Calu3 (cell line): ENCODE measurements at regions not wholly inside any gene's neighbourhood (a gene's known extent, or its start where the extent isn't known, plus 50 kb on each side); places are given as distances from the start of the nearest gene placed in this dataset.

ENCODE experiments used
- BruUV-seq: library from RNA; stranded (reverse); fragments of 400-500 nt; replicated peaks from 2 replicates; lab custom pipeline; 2021; lab: Mats Ljungman, UMichigan
- CTCF ChIA-PET: fragments of 300-600 bp; sonication (Branson Sonifier 250); formaldehyde crosslinking; loops from one replicate; lab custom pipeline; 2022; ENCODE audit warnings: antibody characterized with exemption; lab: Charles Lee
- DNase-seq: peaks from one replicate; pipeline ENCODE4 v3.0.0; 2022
- H3K27ac Mint-ChIP-seq: one replicate; pipeline ENCODE4 v1.8.0; 2022; ENCODE audit warnings: mixed read lengths; ENCODE audit not compliant: unreplicated experiment
- H3K27me3 Mint-ChIP-seq: one replicate; pipeline ENCODE4 v1.8.0; 2022; ENCODE audit warnings: mixed read lengths; ENCODE audit not compliant: unreplicated experiment
- H3K36me3 Mint-ChIP-seq: one replicate; pipeline ENCODE4 v1.8.0; 2022; ENCODE audit warnings: mild to moderate bottlenecking, moderate library complexity, mixed read lengths; ENCODE audit not compliant: insufficient read depth, unreplicated experiment
- H3K4me1 Mint-ChIP-seq: one replicate; pipeline ENCODE4 v1.8.0; 2022; ENCODE audit warnings: mild to moderate bottlenecking, low read depth, mixed read lengths; ENCODE audit not compliant: unreplicated experiment
- H3K4me3 Mint-ChIP-seq: one replicate; pipeline ENCODE4 v1.8.0; 2022; ENCODE audit warnings: mild to moderate bottlenecking, low read depth, moderate library complexity, mixed read lengths; ENCODE audit not compliant: unreplicated experiment
- H3K9me3 Mint-ChIP-seq: one replicate; pipeline ENCODE4 v1.8.0; 2022; ENCODE audit warnings: low read depth, mixed read lengths; ENCODE audit not compliant: unreplicated experiment
- intact Hi-C: fragments of 100-400 bp; cut with micrococcal nuclease; formaldehyde crosslinking; loops from one replicate; pipeline ENCODE4 v1.10.0; 2022; ENCODE audit not compliant: unreplicated experiment
- TF ChIP-seq, protein P1 (sequence below): fragments of 200-600 bp; IDR thresholded peaks from one replicate; pipeline ENCODE4 v1.8.0; 2022; ENCODE audit warnings: antibody characterized with exemption; ENCODE audit not compliant: unreplicated experiment

DNA sequence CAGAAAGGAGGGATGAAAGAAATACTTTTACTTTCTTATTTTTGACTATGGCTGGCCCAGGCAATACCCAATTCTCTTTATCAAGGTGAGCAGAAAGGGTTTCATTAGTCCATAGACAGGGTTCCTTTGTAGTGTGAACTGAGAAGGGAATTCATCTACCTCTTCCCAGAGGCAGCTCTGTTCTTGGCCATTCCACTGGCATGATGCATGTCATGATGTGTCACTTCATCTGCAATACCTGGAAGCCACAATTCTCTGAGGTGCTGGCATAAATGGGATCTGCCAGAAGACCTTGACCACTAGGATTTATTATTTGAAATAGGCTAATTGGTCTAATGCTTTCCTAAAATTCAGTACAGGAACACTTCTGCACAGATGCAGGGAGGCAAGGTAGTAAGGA lies 542.8 kb downstream of the RFC3 start:
- no peak overlapping the region for H3K4me3 Mint-ChIP-seq
- no peaks in the 10 kb centered on the region for H3K27me3 Mint-ChIP-seq
- no TSS peak for BruUV-seq
- no peak overlapping the region for H3K27ac Mint-ChIP-seq
- CTCF ChIA-PET = interaction anchor here (0.7 kb wide), 1 partner anchor 188 kb away, joined by 4 read pairs; no protein-coding TSS in a partner anchor
- intact Hi-C loops = no loop called here
- no peaks in the 10 kb centered on the region for H3K4me1 Mint-ChIP-seq
- TF ChIP-seq, protein P1, sequence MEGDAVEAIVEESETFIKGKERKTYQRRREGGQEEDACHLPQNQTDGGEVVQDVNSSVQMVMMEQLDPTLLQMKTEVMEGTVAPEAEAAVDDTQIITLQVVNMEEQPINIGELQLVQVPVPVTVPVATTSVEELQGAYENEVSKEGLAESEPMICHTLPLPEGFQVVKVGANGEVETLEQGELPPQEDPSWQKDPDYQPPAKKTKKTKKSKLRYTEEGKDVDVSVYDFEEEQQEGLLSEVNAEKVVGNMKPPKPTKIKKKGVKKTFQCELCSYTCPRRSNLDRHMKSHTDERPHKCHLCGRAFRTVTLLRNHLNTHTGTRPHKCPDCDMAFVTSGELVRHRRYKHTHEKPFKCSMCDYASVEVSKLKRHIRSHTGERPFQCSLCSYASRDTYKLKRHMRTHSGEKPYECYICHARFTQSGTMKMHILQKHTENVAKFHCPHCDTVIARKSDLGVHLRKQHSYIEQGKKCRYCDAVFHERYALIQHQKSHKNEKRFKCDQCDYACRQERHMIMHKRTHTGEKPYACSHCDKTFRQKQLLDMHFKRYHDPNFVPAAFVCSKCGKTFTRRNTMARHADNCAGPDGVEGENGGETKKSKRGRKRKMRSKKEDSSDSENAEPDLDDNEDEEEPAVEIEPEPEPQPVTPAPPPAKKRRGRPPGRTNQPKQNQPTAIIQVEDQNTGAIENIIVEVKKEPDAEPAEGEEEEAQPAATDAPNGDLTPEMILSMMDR = no peak
- DNase-seq = no peak
- H3K9me3 Mint-ChIP-seq = no peaks in the 10 kb centered on the region
- H3K36me3 Mint-ChIP-seq = no peaks in the 10 kb centered on the region

GRCh38 chr13:34361560-34361959 lies 543.6 kb downstream of the RFC3 start:
- H3K9me3 Mint-ChIP-seq = no peaks in the 10 kb centered on the region
- no peaks in the 10 kb centered on the region for H3K36me3 Mint-ChIP-seq
- no peaks in the 10 kb centered on the region for H3K27me3 Mint-ChIP-seq
- CTCF ChIA-PET = no interaction called here
- no peaks in the 10 kb centered on the region for H3K4me1 Mint-ChIP-seq
- intact Hi-C loops = no loop called here
- H3K4me3 Mint-ChIP-seq = no peak overlapping the region
- TF ChIP-seq, protein P1 = no peak
- DNase-seq = no peak
- BruUV-seq = no TSS peak
- no peak overlapping the region for H3K27ac Mint-ChIP-seq

DNA sequence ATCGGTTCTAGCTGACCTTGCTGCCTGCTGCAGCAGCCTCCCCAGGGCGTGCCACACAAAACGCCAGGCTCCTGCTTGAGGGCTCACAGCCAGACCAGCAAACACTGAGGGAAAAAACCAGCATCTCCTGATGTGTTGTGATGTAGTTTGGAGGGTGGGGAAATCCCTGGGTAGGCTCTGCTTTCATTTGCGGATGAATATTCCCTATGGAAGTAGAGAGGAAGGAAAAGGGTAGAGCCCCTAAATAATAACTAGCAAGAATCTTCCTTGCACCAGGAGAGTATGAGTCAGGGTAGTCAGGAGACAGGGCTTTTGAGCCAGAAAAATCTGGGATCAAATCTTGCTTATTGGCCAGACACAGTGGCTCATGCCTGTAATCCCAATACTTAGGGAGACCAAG lies 545.3 kb downstream of the RFC3 start:
- CTCF ChIA-PET = no interaction called here
- intact Hi-C loops = no loop called here
- TF ChIP-seq, protein P1 = no peak
- no peaks in the 10 kb centered on the region for H3K9me3 Mint-ChIP-seq
- H3K27me3 Mint-ChIP-seq = no peaks in the 10 kb centered on the region
- H3K36me3 Mint-ChIP-seq = no peaks in the 10 kb centered on the region
- no peak overlapping the region for H3K27ac Mint-ChIP-seq
- DNase-seq = no peak
- H3K4me1 Mint-ChIP-seq = no peaks in the 10 kb centered on the region
- H3K4me3 Mint-ChIP-seq = no peak overlapping the region
- BruUV-seq = no TSS peak

DNA sequence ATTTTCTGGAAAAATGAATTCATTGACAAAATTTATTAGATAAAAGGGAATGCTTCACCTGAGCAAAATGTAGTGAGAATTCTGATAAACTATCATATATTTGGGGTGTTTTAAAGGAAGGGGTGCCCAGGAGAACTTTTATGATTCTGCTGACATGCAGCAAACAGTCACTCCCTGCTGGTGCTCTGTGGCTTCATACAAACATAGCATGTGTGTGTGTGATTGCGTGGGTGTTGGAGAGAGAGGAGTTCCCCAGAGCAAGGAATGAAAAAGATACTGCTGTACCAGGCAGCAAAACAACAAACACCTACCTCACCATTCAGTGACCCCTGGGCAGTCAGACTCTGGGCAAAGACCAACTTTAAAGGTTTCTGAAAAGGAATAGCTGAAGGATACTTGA lies 546.7 kb downstream of the RFC3 start:
- no peaks in the 10 kb centered on the region for H3K27me3 Mint-ChIP-seq
- H3K4me3 Mint-ChIP-seq = no peak overlapping the region
- CTCF ChIA-PET = no interaction called here
- BruUV-seq = no TSS peak
- no peaks in the 10 kb centered on the region for H3K36me3 Mint-ChIP-seq
- H3K27ac Mint-ChIP-seq = no peak overlapping the region
- TF ChIP-seq, protein P1 = no peak
- H3K9me3 Mint-ChIP-seq = no peaks in the 10 kb centered on the region
- H3K4me1 Mint-ChIP-seq = peaks cover 6% of the 10 kb centered on the region
- intact Hi-C loops = no loop called here
- no peak for DNase-seq
